HG03139 (cell line): ENCODE measurements at regions not wholly inside any gene's neighbourhood (a gene's known extent, or its start where the extent isn't known, plus 50 kb on each side); places are given as distances from the start of the nearest gene placed in this dataset.

Experiments used
- ATAC-seq: cut with Tn5 transposase; IDR thresholded peaks from one replicate; pipeline ENCODE4 v1.9.1; 2021; ENCODE audit not compliant: unreplicated experiment

DNA sequence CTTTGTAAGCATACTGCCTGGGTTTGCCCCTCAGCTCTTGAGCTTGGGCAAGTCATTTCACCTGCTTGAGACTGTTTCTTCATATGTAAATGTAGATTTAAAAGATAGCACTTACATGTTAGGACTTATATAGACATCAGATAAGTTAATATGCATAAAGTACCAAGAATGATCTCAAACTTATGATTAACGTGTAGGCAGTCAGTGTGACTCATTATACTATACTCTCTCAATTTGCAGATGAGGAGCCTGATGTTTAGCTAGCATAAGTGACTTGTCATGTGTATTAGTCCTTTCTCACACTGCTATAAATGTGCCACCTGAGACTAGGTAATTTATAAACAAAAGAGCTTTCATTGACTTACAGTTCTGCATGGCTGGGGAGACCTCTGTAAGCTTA is 690.5 kb downstream of the KCNJ2 start:
- ATAC-seq, result no peak

DNA sequence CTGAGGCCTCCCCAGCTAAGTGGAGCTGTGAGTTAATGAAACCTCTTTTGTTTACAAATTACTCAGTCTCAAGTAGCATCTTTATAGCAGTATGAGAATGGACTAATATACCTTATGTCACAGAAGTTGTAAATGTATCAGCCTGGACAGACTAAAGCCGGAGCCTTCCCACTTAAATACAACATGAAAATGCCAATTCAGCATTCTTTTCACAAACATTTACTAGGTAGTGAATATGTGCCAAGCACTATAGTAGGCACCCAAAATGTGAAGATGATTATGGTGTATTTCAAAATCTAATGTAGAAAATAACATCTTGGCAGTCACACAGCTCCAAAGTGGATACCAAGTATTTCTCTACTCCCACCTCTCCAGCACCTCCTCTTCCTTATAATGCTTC is 693.0 kb downstream of the KCNJ2 start:
- ATAC-seq, result no peak

- ATAC-seq, result no peak
Measured at GRCh38 chr17:70863436-70864248, 694.3 kb downstream of the KCNJ2 start.

GRCh38 chr17:70865993-70866804 is 696.9 kb downstream of the KCNJ2 start:
- ATAC-seq, result no peak

DNA sequence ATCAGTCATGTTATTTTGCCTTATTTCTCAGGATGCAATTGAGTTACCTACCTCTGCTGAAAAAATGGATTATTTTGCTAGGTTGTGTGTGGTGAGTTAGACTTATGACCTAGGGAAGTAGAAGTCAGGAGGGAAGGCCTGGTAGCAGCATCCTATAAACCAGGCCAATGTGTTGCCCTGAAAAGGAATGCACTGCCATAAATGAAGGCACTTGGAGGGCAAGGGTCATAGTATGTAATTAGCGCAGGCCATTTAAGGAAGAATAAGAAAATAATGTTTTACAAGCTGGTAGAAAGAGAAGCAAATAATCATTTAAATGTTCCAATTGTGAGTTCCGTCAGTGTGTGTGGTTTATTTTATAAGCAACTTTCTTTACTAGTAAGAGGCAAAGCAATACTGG is 698.8 kb downstream of the KCNJ2 start:
- no peak for ATAC-seq

GRCh38 chr17:70869402-70870085 is 700.2 kb downstream of the KCNJ2 start:
- no peak for ATAC-seq

DNA sequence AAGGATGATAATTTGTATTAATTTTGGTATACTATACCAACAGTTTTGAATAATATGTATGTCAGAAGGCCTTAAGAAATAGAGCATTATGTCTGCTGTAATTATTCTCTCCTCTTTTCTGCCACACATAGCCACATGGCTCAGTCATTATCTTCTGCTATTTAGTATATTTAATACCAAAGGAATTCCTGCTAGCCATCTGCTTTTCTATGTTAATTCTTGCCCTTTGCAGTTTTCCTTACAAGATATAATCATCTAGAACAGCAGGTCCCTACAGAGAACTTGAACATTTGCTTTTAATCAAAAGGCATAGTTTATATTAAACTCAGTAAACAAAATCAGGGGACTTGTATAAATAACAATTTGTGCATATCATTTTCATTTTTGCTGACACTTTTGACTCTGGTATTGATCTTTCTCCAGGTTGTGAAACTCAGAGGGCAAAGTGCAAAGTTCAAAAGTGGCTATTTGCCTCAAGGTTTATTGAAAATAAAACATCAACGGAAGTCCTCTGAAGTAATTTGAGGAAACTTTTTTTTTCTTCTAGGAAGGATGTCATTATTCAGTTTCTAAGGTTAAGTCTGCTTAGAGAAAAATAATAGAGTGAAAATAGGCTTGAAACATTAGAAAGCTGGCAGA is 702.0 kb downstream of the KCNJ2 start:
- no peak for ATAC-seq

DNA sequence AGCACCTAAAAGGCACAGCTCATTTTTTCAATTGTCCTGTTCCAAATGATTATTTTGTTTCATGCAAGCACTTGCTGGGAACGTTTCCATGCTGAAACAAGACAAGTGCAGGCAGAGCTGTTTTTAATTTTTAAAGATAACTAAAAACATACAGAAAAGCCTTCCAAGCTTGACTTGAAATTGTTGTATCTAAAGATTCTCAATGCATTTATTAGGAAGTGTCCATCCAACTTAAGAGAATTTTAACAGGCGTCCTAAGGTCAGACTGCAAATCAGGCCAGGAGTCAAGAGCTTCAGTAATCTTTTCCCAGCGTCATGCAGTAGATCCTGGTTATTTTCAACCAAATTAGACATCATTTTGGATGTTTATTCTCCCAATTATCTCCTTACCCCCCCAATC is 702.8 kb downstream of the KCNJ2 start:
- no peak for ATAC-seq

DNA sequence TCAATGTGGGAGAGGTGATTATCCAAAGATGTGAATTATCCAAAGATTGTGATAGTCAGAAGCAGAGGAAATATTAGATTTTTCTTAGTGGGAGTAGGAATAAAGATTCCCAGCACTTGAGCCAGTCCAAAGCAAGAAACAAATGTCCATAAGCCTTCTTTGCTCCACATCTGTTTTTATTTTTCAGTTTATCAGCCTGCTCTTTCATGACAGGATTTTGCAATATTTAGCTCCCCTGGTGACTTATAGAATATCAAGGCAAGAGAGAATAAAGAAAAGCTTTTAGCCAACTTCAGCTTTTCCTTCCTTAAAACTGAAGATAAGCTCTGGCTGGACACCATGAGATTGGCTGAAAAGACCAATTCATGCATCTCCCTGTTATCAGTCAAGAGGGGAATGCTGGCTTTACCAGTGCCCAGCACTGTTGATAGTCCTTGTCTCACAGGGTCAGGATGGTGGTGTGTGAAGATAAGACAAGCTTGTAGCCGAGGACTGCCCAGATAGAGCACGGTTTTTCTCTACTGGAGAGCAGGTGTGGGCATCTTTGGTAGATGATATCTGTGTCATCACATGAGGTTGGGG is 706.5 kb downstream of the KCNJ2 start:
- ATAC-seq, result no peak

- ATAC-seq, result no peak
Measured at GRCh38 chr17:70878879-70879278, 709.5 kb downstream of the KCNJ2 start.

- no peak for ATAC-seq
Measured at GRCh38 chr17:70879401-70879800, 710.1 kb downstream of the KCNJ2 start.

DNA sequence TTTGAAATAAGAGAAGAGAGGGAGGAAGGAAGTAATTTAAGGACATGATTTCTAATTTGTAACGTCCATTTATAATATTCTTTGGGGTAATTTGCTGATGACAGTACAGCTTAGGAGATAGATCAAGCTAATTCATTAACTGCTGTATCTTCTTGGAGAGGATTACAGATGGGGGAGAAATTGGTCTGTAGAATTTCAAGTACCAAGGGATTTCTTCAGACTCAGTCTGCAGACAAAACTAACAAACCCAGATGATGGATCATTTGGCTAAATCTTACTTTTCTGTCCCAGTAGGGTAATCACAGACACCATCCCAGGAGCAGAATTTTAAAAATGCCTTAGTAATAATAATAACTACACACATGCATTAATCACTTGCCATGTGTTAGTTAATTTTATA is 711.8 kb downstream of the KCNJ2 start:
- ATAC-seq, result no peak

- ATAC-seq, result no peak
Measured at GRCh38 chr17:70882504-70882903, 713.2 kb downstream of the KCNJ2 start.

DNA sequence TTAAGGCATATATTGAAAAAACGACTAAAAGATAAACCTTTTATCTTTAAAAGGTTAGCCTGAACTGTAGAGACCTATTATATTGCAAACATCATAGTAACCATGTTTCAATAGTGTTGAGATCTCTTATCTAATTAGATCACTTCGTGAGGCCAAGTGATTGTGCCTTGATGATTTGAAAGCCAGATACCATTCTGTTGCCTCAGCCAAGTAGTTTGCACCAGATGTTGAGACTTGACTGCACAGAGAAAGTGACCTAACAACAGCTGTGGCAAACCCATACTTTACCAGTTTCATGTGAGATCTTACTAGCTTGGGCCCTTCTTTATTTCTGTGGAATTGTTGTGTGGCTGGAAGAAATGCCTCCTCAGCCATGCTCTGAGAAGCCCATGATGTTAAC is 717.3 kb downstream of the KCNJ2 start:
- ATAC-seq, result no peak

GRCh38 chr17:70888324-70888723 is 719.0 kb downstream of the KCNJ2 start:
- no peak for ATAC-seq

GRCh38 chr17:70891306-70891705 is 722.0 kb downstream of the KCNJ2 start:
- ATAC-seq, result no peak

- no peak for ATAC-seq
Measured at GRCh38 chr17:70892527-70892926, 723.2 kb downstream of the KCNJ2 start.

- ATAC-seq, result no peak
Measured at GRCh38 chr17:70896843-70897242, 727.5 kb downstream of the KCNJ2 start.

GRCh38 chr17:70897446-70897845 is 728.1 kb downstream of the KCNJ2 start:
- no peak for ATAC-seq

DNA sequence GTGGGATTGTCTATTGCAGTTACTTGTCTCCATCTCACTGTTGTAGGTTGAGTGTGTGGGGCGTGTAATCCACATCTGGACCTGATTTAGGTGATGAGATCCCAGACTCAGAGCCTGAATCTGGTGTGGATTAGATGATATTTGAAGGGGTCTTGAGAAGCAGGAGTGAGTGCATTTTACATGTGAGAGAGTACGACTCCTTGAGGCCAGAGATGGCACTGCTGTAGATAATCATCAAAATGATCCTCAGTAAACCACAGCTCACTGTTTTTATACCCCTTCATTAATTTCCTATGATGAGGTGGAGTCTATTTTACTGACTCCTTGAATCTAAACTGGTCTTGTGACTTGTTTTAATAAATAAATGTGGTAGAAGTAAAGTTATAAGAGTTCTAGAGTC is 732.5 kb downstream of the KCNJ2 start:
- no peak for ATAC-seq

DNA sequence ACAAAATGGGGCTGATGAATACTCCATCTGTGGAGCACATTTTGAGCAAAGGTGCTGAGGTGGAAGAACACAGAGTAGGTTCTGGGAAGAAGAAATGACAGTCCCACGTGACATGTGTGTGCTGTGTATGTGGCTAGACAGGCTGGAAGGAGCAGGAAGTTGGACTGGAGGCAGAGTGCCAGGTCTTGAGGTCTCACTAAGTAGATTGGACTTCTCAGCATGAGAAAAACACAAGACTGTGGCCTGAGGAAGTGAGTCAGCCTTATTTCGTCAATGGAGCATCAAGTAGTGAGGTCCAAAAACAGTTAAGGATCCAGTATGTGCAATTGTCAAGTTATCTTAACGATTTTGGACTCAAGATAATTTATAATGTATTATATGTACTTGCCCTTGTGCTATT is 736.5 kb downstream of the KCNJ2 start:
- no peak for ATAC-seq
